AG20443 (cell line): ENCODE measurements at regions not wholly inside any gene's neighbourhood (a gene's known extent, or its start where the extent isn't known, plus 50 kb on each side); places are given as distances from the start of the nearest gene placed in this dataset.
"Not testable (repeated sequence)": the region's sequence is repeated elsewhere in the genome, so short reads cannot be mapped to it uniquely, and the experiment has no call there.

Source experiments
- DNase-seq: peaks from one replicate; pipeline ENCODE4 v3.0.0; 2012; ENCODE audit warnings: low spot score, mixed read lengths

DNA sequence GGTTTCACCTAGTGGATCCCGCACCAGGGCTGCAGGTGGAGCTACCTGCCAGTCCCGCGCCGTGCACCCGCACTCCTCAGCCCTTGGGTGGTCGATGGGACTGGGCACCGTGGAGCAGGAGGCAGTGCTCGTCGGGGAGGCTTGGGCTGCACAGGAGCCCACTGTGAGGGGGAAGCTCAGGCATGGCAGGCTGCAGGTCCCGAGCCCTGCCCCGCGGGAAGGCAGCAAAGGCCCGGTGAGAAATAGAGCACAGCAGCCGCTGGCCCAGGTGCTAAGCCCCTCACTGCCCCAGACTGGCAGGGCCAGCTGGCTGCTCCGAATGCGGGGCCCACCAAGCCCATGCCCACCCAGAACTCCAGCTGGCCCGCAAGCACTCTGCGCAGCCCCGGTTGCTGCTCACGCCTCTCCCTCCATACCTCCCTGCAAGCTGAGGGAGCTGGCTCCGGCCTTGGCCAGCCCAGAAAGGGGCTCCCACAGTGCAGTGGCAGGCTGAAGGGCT is 872.7 kb downstream of the PCDH17 start:
- not testable (repeated sequence) for DNase-seq

- not testable (repeated sequence) for DNase-seq
Measured at GRCh38 chr13:58505262-58505920, 873.8 kb downstream of the PCDH17 start.

DNA sequence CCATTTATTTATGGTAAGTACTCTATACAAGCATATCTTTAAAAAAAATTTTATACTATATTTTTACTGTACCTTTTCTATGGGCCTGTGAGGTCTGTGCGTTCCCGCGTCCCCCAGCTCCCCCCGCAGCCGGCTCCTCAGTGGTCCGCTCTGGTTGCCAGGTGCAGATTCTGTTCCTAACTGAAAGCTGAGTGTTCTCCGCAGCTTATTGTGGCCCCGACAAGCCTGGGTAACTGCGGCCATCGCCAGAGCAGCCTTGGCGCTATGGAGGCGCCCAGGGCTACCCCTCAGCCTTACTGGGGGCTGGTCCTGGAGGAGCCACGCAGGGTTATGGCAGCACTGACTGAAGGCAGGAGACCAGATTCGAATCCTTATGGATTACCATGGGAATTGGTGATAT is 896.8 kb downstream of the PCDH17 start:
- no peak for DNase-seq

DNA sequence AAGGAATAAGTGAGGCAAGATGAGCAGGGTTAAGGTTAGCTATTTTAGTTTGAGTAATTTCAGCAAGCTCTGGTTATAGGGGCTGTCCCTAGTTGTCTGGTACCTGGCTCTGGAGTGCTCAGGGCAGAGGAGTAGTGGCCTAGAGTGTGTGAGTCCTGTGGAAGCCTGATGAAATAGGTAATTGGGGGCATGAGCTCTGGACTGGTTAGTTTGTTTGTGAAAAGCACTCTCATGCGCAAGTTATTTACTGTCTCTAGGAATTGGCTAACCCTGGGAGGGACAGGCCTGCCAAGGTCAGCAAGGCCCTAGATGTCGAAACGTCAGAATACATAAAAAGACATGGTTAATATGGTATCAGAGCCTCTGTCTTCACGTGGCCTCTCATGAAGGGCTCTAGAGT is 900.1 kb downstream of the PCDH17 start:
- DNase-seq: no peak

DNA sequence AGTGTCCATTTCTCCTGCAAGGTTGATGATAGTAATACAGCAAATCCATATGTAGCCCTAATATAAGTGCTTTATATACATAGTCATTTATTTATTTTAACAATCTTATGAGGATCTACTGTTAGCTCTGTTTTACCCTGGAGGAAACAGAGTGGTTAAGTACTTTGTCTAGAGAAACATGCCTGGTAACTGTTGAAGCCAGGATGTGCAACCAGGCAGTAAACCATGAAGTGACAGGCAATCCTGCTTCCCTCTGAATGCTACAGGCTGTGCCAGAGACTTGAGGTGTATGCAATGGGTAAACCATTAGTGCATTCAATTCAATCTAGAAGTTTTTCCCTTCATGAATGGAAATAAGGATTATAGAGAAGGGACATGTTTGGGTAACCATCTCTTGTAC is 911.0 kb downstream of the PCDH17 start:
- no peak for DNase-seq

DNA sequence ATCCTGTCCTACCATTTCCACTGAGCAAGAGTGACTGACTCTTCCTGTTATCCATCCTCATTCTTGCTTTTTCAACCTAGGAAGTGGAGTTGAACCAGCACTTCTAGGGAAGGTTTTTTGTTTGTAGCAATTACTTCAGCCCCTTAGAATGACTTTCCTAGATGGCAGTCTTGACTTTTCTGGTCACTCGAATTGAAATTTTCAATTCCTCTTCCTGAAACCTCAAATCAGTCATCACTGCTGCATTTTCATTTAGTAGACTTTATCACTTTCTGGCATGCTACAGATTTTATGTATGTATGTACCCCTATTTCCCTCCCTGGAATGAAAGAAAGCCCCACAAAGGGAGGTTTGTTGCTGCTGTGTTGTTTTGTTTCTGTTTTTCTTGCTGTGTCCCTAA is 915.9 kb downstream of the PCDH17 start:
- no peak for DNase-seq

- no peak for DNase-seq
Measured at GRCh38 chr13:58566176-58566575, 934.6 kb downstream of the PCDH17 start.

DNA sequence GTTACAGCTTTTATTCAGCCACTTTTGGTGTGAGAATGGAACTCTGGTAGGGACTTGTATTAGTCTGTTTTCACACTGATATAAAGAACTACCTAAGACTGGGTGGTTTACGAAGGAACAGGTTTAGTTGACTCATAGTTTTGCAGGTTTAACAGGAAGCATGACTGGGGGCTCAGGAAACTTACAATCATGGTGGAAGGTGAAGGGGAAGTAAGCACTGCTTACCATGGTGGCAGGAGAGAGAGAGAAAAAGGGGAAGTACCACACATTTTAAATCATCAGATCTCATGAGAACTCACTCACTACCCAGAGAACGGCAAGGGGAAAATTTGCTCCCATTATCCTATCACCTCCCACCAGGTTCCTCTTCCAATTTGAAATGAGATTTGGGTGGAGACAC is 942.2 kb downstream of the PCDH17 start:
- DNase-seq: no peak

DNA sequence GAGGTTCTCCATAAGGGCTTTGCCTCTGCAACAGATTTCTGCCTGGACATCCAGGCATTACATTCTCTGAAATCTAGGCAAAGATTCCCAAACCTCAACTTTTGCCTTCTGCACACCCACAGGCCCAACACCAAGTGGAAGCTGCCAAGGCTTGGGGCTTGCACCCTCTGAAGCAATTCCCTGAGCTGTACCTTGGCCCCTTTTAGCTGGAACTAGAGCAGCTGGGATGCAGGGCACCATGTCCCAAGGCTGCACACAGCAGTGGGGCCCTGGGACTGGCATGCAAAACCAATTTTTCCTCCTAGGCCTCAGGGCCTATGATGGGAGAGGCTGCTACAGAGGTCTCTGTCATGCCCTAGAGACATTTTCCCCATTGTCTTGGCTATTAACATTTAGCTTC is 943.2 kb downstream of the PCDH17 start:
- no peak for DNase-seq

DNA sequence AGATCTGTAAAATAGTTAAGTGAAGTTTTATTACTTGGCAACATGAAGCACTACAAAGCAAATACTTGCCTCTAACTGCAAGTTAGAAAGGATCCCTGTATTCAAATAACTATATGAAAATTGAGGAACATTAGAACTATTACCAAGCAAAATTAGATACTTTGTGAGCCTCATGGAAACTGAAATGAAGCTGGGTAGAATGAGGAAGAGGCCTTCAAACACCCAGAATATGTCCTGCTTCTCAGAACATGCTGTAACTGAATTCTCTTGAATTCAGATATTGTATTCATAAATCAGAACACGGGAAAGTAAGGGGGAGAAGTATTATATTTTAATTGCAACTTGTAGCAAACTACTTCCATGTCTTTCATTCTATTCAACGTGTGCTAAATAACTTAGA is 947.9 kb downstream of the PCDH17 start:
- no peak for DNase-seq

GRCh38 chr13:58583966-58584365 is 952.4 kb downstream of the PCDH17 start:
- no peak for DNase-seq

DNA sequence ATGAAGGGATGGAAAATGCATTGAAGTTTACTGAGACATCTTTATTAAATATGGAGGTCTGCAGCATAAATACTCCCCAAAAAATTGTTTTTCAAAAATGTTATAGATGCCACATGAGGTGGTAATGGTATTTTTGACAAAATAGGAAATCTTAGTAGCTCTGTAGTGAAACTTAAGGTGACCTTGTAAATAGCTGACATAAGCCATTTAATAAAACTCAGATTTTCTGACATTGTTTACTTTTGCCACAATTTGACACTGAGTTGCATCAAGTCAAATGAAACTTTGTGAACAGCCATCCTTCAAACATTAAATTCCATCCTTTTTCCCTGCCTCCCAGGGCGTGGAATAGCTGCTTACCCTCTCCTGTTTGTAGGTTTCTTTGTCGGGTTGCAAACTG is 953.1 kb downstream of the PCDH17 start:
- DNase-seq: no peak

DNA sequence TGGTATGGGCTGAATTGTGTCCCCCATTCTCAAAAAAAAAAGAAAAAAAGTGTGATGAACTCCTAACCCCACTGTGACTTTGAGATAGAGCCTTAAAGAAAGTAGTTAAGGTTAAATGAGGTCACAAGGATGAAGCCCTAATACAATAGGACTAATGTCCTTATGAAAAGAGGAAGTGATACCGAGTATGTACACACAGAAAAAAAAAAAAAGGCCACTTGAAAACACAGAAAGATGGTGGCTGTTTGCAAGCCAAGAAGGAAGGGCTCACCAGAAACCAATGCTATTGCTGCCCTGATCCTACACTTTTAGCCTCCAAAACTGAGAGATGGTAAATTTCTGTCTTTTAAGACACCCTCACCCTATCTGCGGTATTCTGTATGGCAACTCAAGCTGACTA is 955.6 kb downstream of the PCDH17 start:
- DNase-seq: no peak

DNA sequence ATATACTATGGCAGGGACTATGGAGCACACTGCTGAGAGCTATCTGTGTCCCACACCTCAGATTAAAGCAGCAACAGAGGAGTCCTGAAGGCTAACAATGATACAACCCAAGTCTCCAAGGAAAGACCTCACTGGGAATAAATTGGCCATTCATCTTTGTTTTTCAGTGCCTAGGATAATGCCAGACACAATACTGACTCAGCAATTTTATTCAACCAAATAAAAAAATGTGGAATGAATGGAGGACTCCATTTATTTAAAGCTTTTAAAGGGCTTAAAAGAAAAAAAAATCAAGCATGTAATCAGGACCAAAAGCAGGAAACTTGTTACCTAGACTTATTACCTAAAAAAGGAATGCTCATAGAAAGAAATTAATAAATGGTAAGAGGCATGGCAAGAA is 960.5 kb downstream of the PCDH17 start:
- no peak for DNase-seq

DNA sequence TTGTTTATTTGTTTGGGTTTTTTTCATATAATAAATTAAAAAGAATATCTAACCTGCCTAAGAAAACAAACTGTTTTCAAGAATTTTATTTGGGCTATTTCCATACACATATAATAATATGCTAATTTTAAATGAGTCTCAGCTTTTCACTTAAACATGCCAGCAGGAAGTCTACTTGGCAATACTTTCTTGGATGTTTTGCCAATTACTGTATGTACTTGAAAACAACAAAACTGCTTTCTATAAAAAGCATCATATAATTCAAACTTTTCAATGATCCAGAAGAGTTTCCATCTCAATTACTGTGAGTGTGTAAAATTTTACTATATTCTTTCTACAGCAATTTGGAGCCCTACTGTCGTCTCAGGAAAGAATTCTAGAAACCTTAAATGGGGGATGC is 961.2 kb downstream of the PCDH17 start:
- no peak for DNase-seq

DNA sequence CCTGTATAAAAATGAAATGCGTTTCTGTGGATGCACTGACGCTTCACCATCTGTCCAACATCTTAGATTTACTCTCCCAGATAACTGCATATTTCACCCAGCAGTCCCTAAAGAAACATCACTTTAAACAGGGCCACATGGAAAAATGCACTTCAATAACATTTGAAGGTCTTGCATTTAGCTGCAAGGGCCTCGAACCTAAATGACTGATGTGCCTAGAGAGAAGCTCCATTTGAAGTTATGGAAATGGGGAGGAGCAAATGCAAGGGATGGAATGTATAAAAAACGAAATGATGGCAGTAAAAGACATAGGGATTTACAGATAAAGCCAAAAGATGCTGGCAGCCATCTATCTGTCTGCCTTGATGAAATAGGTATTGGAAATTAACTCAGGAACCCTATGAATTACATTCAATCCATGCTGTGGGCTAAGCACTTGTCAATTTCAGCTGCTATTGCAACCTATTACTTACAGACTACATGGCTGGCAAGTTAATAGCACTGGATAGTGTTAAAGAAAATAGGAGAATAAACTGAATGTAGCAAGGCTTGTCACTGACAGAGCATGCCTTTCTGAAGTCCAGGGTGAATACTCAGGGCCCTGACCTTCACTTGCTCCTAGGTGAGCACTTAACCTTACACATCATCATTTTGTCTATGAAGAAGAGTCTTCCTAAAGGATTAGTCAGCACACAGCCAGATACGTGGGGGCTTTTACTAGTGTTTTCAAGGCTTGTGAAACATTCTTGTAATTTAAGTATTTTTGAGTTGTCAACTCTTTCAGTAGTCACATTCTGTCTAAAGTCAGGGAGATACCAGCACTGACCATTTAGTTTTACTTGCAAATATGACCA is 963.4 kb downstream of the PCDH17 start:
- no peak for DNase-seq

- DNase-seq: no peak
Measured at GRCh38 chr13:58597552-58597951, 966.0 kb downstream of the PCDH17 start.

DNA sequence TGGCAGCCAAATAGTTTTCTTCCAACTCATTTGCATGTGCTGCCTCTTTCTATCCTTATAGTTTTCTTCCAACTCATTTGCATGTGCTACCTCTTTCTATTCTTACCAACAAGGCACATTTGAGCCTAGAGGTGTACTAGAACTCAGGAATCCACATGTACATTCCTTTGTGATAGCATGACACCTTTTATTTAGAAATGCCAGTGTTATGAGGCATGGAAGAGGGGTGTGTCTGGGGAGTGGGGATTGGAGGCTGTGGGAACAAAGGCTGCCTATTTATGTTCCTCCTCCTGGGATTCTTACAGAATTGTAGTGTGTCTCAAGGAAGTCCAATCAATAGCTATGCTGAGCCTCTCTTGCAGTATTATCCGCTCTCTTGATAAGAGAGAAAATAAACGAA is 966.7 kb downstream of the PCDH17 start:
- no peak for DNase-seq

- no peak for DNase-seq
Measured at GRCh38 chr13:58611117-58611516, 979.6 kb downstream of the PCDH17 start.

DNA sequence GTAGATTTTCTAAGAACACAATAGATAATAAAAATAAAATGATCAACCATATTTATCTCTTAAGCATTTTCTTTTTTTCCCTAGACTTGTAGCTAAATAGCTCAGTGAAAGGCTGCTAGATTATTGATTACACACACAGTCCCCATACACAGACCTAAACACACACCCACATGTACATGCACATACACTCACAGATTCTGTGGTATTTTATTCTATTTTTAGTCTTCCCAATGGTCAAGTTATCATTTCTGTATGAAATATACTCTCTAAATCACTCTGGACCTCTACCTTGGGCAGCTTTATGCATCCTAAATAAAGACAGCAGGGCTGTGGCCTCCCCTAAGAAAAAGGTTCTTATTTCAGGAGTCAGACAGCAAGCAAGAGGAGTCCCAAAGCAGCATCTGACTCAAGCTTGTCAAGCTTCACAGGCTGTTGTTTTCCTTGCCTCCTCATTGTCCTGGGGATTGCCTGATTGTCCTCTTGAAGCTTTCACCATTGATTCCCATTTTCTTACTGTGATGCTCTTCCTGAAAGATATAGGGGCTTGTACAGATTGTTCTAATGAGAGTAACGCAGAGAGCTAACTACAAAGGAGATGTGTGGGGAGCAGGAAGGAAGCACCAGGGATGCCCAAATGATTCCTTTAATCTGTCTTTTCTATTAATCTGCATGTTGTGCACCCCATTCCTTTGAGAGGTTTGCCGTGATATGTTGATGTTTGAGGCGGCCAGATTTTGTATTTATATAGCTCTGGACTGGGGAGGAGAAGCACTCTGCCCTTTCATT is 986.5 kb downstream of the PCDH17 start:
- no peak for DNase-seq

GRCh38 chr13:58619396-58620113 is 988.0 kb downstream of the PCDH17 start:
- DNase-seq: no peak

DNA sequence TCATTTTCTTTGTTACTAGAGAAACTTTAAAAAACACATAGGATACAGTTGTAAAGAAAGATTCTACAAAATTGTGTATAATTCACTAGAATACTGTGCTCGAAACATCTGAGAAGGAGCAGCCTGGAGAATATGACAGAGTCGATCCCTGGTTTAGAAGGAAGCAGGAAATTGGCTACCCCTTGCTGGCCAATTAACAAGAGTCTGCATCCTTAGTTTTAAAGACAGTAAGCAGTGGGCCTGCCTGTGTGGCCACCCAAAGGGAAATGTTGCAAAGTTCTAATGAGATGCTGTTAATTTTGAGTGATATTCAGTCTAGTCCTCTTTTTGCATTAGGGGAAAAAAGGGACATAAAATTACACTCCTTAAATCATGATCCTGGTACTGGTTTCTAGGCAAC is 988.6 kb downstream of the PCDH17 start:
- DNase-seq: no peak
